ENCODE measurements at regions not wholly inside any gene's neighbourhood (a gene's known extent, or its start where the extent isn't known, plus 50 kb on each side); places are given as distances from the start of the nearest gene placed in this dataset.

DNA sequence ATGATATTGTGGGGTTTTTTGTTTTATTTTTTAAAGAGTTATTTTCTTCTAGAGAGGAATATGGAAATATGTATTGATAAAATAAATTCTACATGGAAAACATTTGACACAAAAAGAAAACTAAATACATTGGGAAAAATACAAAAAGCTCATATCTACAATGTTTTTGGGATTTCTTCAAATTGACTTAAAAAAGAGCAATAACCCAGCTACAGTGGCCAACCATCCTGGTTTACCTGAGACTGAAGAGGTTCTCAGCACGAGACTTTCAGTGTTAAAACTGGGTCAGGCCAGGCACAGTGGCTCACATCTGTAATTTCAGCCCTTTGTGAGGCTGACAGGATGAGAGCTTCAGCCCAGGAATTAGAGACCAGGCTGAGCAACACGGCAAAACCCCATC lies 56.7 kb upstream of the MYCN start:
- no peak for DNase-seq (ENCODE audit: low read depth in 3 of 3)

DNA sequence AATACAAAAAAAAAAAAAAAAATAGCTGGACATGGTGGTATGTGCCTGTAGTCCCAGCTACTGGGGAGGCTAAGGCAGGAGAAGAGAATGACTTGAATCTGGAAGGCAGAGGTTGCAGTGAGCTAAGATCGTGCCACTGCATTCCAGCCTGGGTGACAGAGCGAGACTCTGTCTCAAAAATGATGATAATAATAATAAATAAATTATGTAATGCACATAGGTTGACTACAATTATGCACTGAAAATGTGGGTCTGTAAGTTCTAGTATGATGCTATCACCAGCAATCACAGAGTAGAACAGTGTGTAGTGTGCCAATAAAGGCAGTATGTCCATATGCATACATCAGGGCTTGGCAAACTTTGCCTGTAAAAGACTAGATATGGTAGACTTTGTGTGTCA lies 55.6 kb upstream of the MYCN start:
- DNase-seq (ENCODE audit: low read depth in 3 of 3), result no peak

DNA sequence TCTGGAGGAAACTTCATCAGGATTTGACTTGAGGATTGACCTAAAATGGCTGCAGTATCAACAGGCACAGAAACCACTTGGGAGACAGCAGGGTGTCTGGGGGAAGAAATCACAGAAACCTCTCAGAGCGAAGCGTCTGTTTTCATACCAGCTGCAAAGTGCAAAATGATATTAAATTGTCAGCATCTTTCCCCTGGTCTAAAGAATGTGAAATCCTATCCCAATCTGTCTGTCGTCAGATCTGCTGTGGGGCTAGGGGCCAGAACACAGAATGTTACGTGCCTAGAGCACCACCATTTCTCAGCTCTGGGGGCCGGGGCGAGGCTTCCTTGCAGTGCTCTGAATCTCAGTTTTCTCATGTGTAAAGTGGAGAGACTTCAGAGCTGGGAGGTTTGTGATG lies 54.1 kb upstream of the MYCN start:
- no peak for DNase-seq (ENCODE audit: low read depth in 3 of 3)

DNA sequence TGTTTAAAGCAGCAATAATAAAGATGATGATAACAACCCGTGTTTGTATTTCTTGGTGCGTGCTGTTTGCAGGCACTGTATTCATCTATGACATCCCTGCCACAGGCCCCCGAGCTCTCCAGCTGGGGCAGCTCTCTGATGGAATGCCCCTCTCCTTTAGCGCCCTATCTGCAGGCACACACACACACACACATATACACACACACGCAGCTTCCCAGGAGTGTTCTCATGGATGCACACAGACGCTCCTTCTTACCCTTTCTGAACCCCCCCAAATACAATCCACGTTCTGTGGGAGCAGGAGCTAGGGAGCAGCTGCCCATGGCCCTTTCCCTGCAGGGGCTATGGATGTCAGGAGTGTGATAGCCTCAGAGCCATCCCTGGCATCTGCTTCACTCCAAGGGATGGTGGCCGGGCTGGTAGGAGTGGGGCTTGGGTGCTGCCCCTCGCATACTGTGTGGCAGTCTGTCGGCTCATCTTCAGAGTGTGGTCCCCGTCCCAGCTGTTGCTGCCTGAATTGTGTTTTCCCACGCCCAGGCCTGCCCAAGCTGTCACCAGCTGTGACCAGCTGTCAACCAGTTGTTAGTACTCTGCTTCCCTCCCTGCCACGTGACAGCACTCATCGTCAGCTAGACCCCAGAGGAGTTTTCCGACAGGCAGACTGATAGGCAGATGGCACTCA lies 50.8 kb upstream of the MYCN start:
- DNase-seq (ENCODE audit: low read depth in 3 of 3), result no peak

DNA sequence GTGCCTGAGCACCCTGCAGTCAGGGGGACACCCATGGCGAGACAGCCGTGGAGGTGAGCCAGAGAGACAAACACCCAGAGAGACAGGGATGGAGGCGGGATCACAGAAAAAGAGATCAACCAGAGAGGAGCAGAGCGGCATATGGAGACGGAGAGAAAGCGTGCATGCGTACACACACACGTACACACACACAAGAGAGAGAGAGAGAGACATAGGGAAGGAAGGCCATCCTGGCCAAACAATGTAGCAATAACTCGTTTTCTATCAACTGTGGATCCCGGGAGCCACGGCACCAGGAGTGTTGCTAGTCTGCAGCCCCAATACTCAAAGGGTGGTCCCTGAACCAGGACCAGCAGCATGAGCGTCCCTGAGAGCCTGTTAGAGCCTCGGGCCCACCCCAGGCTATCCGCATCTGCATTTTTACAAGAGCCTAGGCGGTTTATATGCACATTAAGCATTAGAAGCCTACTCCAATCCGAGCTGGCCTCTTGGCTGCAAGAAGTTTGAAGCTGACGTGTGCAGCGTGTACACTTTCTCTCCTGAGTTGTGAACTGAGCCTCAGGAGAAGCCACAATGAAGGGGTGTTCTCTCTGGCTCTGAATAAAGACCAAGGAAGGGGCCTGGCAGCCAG lies 50.1 kb upstream of the MYCN start:
- no peak for DNase-seq (ENCODE audit: low read depth in 3 of 3)

All from stimulated activated CD4-positive, alpha-beta T cell treated with anti-CD3 and anti-CD28 coated beads, TNF-alpha, amount 100 ng/mL, for 24 hours (primary cell).